AG04450 (cell line): ENCODE measurements at regions not wholly inside any gene's neighbourhood (a gene's known extent, or its start where the extent isn't known, plus 50 kb on each side); places are given as distances from the start of the nearest gene placed in this dataset.
"Not testable (repeated sequence)": the region's sequence is repeated elsewhere in the genome, so short reads cannot be mapped to it uniquely, and the experiment has no call there.

Source experiments
- CTCF ChIA-PET: fragments of 300-600, 350-600 bp; formaldehyde crosslinking; extraction: SDS; loops from one replicate; lab custom pipeline; 2022; ENCODE audit warnings: antibody characterized with exemption, inconsistent platforms; lab: Charles Lee
- POLR2A ChIA-PET: fragments of 350-600 bp; formaldehyde crosslinking; extraction: SDS; loops from one replicate; lab custom pipeline; 2021; ENCODE audit warnings: antibody characterized with exemption, inconsistent platforms; lab: Yijun Ruan, JAX
- DNase-seq: peaks from one replicate; pipeline ENCODE4 v3.0.0-alpha.2; 2011; ENCODE audit warnings: low read depth, low spot score
- H3K27ac ChIP-seq: one replicate; pipeline ENCODE4 v1.5.1; 2012; ENCODE audit warnings: low read depth, low read length, control low read depth
- H3K27me3 ChIP-seq: one replicate; pipeline ENCODE4 v1.6.0; 2012; ENCODE audit warnings: low read length; ENCODE audit not compliant: control insufficient read depth, insufficient read depth
- H3K4me3 ChIP-seq: 2 replicates; pipeline ENCODE4 v1.5.1; 2011; ENCODE audit warnings: mild to moderate bottlenecking, low read depth, low read length, control low read depth
- H3K9me3 ChIP-seq: 2 replicates; pipeline ENCODE4 v1.5.1; 2012; ENCODE audit warnings: low read length; ENCODE audit not compliant: control insufficient read depth, insufficient read depth
- CTCF ChIP-seq: IDR thresholded peaks from 2 replicates; pipeline ENCODE4 v1.5.1; 2011; ENCODE audit warnings: low read depth, low read length, control low read depth, inconsistent platforms

- no peak for TF ChIP-seq CTCF
- ChIA-PET CTCF (no interaction called here), POLR2A (no interaction called here)
- H3K27me3 ChIP-seq, result no peaks in the 10 kb centered on the region
- no peak overlapping the region for H3K27ac ChIP-seq
- no peak overlapping the region for H3K4me3 ChIP-seq
- H3K9me3 ChIP-seq, result peaks cover 20% of the 10 kb centered on the region
- DNase-seq, result no peak
Measured at GRCh38 chr13:69234171-69234570, 873.5 kb upstream of the ATXN8OS start.

GRCh38 chr13:69226427-69226826 is 881.2 kb upstream of the ATXN8OS start:
- H3K27ac ChIP-seq, result no peak overlapping the region
- no peaks in the 10 kb centered on the region for H3K27me3 ChIP-seq
- ChIA-PET POLR2A (no interaction called here), CTCF (no interaction called here)
- no peak overlapping the region for H3K4me3 ChIP-seq
- peaks cover 20% of the 10 kb centered on the region for H3K9me3 ChIP-seq
- no peak for DNase-seq
- no peak for TF ChIP-seq CTCF

- POLR2A ChIA-PET, result not testable (repeated sequence)
Measured at GRCh38 chr13:69221633-69222498, 885.8 kb upstream of the ATXN8OS start.

GRCh38 chr13:69213396-69213795 is 894.2 kb upstream of the ATXN8OS start:
- Histone ChIP-seq H3K4me3 (no peak overlapping the region), H3K27ac (no peak overlapping the region), H3K27me3 (no peaks in the 10 kb centered on the region), H3K9me3 (peaks cover 8% of the 10 kb centered on the region; the same call in 1 of the 2 replicates)
- DNase-seq, result no peak
- no peak for TF ChIP-seq CTCF
- CTCF ChIA-PET, result no interaction called here
- POLR2A ChIA-PET, result no interaction called here

More at GRCh38 chr13:69221633-69222498, 885.8 kb upstream of the ATXN8OS start:
- H3K27ac ChIP-seq, H3K4me3 ChIP-seq, H3K27me3 ChIP-seq, CTCF ChIA-PET, DNase-seq: not testable (repeated sequence)
- H3K9me3 ChIP-seq, result peaks cover 19% of the 10 kb centered on the region

- Histone ChIP-seq H3K27ac (no peak overlapping the region), H3K27me3 (no peaks in the 10 kb centered on the region), H3K9me3 (no peaks in the 10 kb centered on the region; the same call in 1 of the 2 replicates), H3K4me3 (no peak overlapping the region)
- DNase-seq, result no peak
- ChIA-PET POLR2A (no interaction called here), CTCF (no interaction called here)
- TF ChIP-seq CTCF, result no peak
Measured at GRCh38 chr13:69204620-69205019, 903.0 kb upstream of the ATXN8OS start.
